K562 (cell line): ENCODE measurements at regions not wholly inside any gene's neighbourhood (a gene's known extent, or its start where the extent isn't known, plus 50 kb on each side); places are given as distances from the start of the nearest gene placed in this dataset.

ENCODE experiments used
- EZH2 ChIP-seq: IDR thresholded peaks from 2 replicates; pipeline ENCODE4 v1.6.1; 2012; ENCODE audit warnings: low read depth, mild to moderate bottlenecking, inconsistent platforms, low read length, borderline replicate concordance
- GTF2E2 ChIP-seq: fragments of 200-800 bp; sonication (Bioruptor generic); IDR thresholded peaks from 2 replicates; pipeline ENCODE4 v1.6.1; 2016; ENCODE audit warnings: missing genetic modification characterization, missing compliant biosample characterization
- HDGF ChIP-seq: fragments of 450-650 bp; IDR thresholded peaks from 2 replicates; pipeline ENCODE4 v1.6.1; 2016
- RUNX1 ChIP-seq: sonication (generic); IDR thresholded peaks from 2 replicates; pipeline ENCODE4 v1.6.1; 2016; ENCODE audit warnings: antibody characterized with exemption, low read depth
- TF ChIP-seq, protein P1 (sequence below): fragments of 250-450 bp; sonication (Bioruptor Pico); IDR thresholded peaks from 2 replicates; pipeline ENCODE4 v1.4.0; 2020; ENCODE audit warnings: mild to moderate bottlenecking, moderate library complexity
- TF ChIP-seq, protein P2 (sequence below): fragments of 450-650 bp; IDR thresholded peaks from 2 replicates; pipeline ENCODE4 v1.7.1; 2018; ENCODE audit warnings: mild to moderate bottlenecking, low read depth; ENCODE audit not compliant: partially characterized antibody
- TF ChIP-seq, protein P3 (sequence below): fragments of 200-800 bp; sonication (Bioruptor generic); IDR thresholded peaks from 2 replicates; pipeline ENCODE4 v1.6.1; 2017; ENCODE audit warnings: missing genetic modification characterization, missing compliant biosample characterization

DNA sequence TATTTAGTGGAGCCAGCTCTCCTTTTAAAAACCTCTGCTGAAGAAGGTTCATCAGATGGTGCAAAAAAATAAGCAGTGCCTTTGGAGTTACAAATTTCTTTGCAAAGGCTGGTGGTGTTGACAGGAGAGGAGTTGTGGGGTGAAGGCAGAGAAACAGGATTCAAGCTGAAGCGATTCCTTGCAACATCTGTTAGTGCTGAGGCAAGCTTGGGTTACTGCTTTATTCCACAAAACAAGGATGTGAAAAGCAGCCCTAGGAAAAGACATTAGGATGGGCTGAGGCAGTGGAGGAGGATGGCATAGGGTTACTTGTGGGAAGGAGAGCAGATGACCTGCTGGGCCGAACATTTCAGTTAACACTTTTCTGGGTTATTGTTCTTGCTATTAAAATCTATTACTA, 390.7 kb downstream of the DLEU7 start (continued):
- TF ChIP-seq, protein P1, sequence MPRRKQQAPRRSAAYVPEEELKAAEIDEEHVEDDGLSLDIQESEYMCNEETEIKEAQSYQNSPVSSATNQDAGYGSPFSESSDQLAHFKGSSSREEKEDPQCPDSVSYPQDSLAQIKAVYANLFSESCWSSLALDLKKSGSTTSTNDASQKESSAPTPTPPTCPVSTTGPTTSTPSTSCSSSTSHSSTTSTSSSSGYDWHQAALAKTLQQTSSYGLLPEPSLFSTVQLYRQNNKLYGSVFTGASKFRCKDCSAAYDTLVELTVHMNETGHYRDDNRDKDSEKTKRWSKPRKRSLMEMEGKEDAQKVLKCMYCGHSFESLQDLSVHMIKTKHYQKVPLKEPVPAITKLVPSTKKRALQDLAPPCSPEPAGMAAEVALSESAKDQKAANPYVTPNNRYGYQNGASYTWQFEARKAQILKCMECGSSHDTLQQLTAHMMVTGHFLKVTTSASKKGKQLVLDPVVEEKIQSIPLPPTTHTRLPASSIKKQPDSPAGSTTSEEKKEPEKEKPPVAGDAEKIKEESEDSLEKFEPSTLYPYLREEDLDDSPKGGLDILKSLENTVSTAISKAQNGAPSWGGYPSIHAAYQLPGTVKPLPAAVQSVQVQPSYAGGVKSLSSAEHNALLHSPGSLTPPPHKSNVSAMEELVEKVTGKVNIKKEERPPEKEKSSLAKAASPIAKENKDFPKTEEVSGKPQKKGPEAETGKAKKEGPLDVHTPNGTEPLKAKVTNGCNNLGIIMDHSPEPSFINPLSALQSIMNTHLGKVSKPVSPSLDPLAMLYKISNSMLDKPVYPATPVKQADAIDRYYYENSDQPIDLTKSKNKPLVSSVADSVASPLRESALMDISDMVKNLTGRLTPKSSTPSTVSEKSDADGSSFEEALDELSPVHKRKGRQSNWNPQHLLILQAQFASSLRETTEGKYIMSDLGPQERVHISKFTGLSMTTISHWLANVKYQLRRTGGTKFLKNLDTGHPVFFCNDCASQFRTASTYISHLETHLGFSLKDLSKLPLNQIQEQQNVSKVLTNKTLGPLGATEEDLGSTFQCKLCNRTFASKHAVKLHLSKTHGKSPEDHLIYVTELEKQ (CRISPR knock-in tag): no peak
- TF ChIP-seq HDGF: no peak
- TF ChIP-seq GTF2E2: no peak
- no peak for TF ChIP-seq RUNX1
- TF ChIP-seq, protein P2, sequence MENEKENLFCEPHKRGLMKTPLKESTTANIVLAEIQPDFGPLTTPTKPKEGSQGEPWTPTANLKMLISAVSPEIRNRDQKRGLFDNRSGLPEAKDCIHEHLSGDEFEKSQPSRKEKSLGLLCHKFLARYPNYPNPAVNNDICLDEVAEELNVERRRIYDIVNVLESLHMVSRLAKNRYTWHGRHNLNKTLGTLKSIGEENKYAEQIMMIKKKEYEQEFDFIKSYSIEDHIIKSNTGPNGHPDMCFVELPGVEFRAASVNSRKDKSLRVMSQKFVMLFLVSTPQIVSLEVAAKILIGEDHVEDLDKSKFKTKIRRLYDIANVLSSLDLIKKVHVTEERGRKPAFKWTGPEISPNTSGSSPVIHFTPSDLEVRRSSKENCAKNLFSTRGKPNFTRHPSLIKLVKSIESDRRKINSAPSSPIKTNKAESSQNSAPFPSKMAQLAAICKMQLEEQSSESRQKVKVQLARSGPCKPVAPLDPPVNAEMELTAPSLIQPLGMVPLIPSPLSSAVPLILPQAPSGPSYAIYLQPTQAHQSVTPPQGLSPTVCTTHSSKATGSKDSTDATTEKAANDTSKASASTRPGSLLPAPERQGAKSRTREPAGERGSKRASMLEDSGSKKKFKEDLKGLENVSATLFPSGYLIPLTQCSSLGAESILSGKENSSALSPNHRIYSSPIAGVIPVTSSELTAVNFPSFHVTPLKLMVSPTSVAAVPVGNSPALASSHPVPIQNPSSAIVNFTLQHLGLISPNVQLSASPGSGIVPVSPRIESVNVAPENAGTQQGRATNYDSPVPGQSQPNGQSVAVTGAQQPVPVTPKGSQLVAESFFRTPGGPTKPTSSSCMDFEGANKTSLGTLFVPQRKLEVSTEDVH: no peak
- TF ChIP-seq, protein P3, sequence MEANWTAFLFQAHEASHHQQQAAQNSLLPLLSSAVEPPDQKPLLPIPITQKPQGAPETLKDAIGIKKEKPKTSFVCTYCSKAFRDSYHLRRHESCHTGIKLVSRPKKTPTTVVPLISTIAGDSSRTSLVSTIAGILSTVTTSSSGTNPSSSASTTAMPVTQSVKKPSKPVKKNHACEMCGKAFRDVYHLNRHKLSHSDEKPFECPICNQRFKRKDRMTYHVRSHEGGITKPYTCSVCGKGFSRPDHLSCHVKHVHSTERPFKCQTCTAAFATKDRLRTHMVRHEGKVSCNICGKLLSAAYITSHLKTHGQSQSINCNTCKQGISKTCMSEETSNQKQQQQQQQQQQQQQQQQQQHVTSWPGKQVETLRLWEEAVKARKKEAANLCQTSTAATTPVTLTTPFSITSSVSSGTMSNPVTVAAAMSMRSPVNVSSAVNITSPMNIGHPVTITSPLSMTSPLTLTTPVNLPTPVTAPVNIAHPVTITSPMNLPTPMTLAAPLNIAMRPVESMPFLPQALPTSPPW (CRISPR knock-in tag): no peak
- no peak for TF ChIP-seq EZH2
